Thoracic aorta (tissue), 2 donors: ENCODE measurements at regions not wholly inside any gene's neighbourhood (a gene's known extent, or its start where the extent isn't known, plus 50 kb on each side); places are given as distances from the start of the nearest gene placed in this dataset.

ENCODE experiments used
- ATAC-seq: fragments of 150-250 bp; one replicate; pipeline ENCODE4 v1.8.0; 2017; ENCODE audit warnings: low read depth; ENCODE audit not compliant: insufficient number of reproducible peaks, low FRiP score
- DNase-seq: peaks from one replicate; pipeline ENCODE4 v3.0.0-alpha.2; 2020; ENCODE audit warnings: low spot score
- H3K27ac ChIP-seq, 2 donors: fragments of 200-600 bp; sonication (generic); 1 replicate in 1 of 2; 2 replicates in 1 of 2; pipeline ENCODE4 v1.5.1; 2016; ENCODE audit warnings: mild to moderate bottlenecking in 2 of 2, moderate library complexity in 2 of 2
- H3K27me3 ChIP-seq: fragments of 200-600 bp; sonication (generic); replicated peaks from 2 replicates; pipeline ENCODE4 v1.6.0; 2016; ENCODE audit warnings: mild to moderate bottlenecking; ENCODE audit not compliant: insufficient read depth
- H3K36me3 ChIP-seq: fragments of 200-600 bp; sonication (generic); one replicate; pipeline ENCODE4 v1.5.1; 2016
- H3K4me1 ChIP-seq, 2 donors: fragments of 200-600 bp; sonication (generic); 1 replicate in 1 of 2; 2 replicates in 1 of 2; pipeline versions ENCODE4 v1.5.1 to v1.6.0; 2016; ENCODE audit warnings: low read depth in 2 of 2, mild to moderate bottlenecking in 1 of 2; ENCODE audit not compliant: control insufficient read depth in 1 of 2
- H3K4me3 ChIP-seq: fragments of 200-600 bp; sonication (generic); 2 replicates; pipeline ENCODE4 v1.5.1; 2016; ENCODE audit warnings: mild to moderate bottlenecking
- H3K9me3 ChIP-seq: fragments of 200-600 bp; sonication (generic); 2 replicates; pipeline ENCODE4 v1.5.1; 2016
- TF ChIP-seq, protein P1 (sequence below): fragments of 200-600 bp; sonication (generic); IDR thresholded peaks from one replicate; pipeline ENCODE4 v1.5.1; 2019; ENCODE audit warnings: antibody characterized with exemption

DNA sequence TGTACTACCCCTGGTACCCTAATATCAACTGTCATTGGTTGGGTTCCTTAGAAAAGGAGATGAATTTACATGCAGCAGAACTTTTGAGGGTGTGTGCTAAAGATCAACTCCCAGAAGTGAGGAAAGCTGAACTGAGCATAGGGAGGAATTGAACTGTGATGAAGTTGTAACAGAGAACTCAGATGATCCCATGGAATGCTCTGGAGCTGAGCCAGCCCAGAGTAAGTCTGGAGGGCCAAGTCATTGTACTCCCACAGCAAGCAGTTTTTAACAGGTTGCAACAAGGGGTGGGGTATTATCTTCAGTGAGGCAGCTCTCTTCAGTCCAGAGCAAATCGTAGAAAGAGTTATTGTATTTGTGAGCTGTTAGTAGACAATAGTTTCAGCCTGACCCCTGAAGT, 572.3 kb downstream of the PYDC2 start:
- Histone ChIP-seq H3K27me3 (no peaks in the 10 kb centered on the region), H3K27ac (no peak overlapping the region), H3K9me3 (no peaks in the 10 kb centered on the region), H3K36me3 (no peaks in the 10 kb centered on the region), H3K4me1 (no peaks in the 10 kb centered on the region), H3K4me3 (no peak overlapping the region)
- ATAC-seq = no peak
- TF ChIP-seq, protein P1, sequence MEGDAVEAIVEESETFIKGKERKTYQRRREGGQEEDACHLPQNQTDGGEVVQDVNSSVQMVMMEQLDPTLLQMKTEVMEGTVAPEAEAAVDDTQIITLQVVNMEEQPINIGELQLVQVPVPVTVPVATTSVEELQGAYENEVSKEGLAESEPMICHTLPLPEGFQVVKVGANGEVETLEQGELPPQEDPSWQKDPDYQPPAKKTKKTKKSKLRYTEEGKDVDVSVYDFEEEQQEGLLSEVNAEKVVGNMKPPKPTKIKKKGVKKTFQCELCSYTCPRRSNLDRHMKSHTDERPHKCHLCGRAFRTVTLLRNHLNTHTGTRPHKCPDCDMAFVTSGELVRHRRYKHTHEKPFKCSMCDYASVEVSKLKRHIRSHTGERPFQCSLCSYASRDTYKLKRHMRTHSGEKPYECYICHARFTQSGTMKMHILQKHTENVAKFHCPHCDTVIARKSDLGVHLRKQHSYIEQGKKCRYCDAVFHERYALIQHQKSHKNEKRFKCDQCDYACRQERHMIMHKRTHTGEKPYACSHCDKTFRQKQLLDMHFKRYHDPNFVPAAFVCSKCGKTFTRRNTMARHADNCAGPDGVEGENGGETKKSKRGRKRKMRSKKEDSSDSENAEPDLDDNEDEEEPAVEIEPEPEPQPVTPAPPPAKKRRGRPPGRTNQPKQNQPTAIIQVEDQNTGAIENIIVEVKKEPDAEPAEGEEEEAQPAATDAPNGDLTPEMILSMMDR = no peak
- DNase-seq = no peak

DNA sequence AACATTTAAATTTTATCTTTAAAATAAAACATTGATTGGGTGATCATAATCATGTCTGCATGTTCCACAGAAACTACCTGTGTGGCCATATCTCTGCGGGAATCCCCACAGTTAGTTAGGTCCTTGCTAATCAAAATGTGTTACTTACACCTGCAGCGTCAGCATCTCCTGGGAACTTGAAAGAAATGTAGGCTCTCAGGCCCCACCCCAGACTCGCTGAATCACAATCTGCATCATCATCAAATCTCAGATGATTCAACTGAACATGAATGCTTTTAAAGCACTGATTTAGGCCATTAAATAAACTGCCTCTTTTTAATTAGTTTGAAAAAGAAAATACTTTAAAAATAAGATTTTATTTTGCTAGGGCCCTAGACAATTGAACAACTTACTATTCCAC, 577.8 kb downstream of the PYDC2 start:
- no peaks in the 10 kb centered on the region for H3K27me3 ChIP-seq
- no peaks in the 10 kb centered on the region for H3K9me3 ChIP-seq
- H3K36me3 ChIP-seq = no peaks in the 10 kb centered on the region
- no peaks in the 10 kb centered on the region for H3K4me1 ChIP-seq
- DNase-seq (no peak), ATAC-seq (no peak)
- no peak overlapping the region for H3K4me3 ChIP-seq
- TF ChIP-seq, protein P1 = no peak
- H3K27ac ChIP-seq = no peak overlapping the region

DNA sequence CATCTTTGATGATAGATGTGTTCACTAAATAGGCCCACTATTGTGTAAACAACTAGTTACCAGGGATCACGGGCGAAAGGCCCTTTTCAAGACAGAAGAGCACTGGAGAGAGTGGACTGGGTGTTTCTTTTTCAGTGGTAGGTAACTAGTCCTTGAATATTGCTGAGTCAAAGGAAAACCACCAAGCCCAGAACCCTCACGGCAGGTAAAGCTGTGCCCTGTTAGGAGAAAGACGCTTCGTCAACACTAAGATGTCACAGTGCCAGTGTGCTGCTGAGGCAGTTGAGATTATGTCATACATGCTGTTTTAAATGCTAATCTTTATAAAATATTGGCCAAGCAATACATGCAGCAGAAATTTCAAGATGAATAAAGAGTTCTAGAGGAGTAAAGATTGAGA, 578.6 kb downstream of the PYDC2 start:
- TF ChIP-seq, protein P1 = no peak

DNA sequence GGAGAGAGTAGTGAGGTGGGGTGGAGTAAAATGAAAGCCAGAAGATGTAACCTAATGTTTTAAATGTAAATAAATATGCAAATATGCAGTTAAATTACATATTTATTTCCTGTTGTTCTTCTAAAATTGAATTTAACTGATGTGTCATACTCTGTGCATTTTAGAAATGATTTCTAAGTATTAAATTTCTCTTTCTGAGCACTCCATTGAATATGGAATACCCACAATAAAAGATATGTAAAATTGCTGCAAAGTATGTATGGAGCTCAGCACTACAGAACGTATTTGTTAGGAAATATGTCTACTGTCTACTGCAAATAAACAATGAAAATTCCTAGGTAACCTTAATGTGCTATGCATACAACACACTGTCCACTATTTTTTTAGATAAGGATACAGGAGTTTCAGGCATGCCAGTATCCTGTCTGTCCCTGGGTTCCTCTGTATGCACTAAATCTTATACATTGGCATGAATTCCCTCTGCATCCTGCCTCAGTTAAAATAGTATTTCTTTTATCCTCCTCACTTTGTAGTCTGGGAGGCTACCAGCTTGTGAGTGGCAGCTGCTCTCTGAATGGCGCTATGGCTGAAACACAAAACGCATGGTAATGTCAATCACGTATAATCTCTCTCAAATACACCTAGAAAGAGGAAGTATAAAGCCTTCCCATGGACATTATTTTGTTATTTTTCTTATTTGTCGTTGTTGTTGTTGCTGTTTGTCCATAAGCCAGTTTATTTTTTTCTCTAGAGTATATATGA, 579.5 kb downstream of the PYDC2 start:
- no peak for ATAC-seq
- Histone ChIP-seq H3K36me3 (no peaks in the 10 kb centered on the region), H3K9me3 (no peaks in the 10 kb centered on the region), H3K4me3 (no peak overlapping the region), H3K27ac (no peak overlapping the region), H3K27me3 (no peaks in the 10 kb centered on the region), H3K4me1 (no peaks in the 10 kb centered on the region)
- no peak for DNase-seq
- TF ChIP-seq, protein P1 = no peak

More for the DNA sequence above, 578.6 kb downstream of the PYDC2 start:
- no peaks in the 10 kb centered on the region for H3K27me3 ChIP-seq
- H3K9me3 ChIP-seq = no peaks in the 10 kb centered on the region
- no peaks in the 10 kb centered on the region for H3K4me1 ChIP-seq
- no peak overlapping the region for H3K4me3 ChIP-seq
- H3K27ac ChIP-seq = no peak overlapping the region
- ATAC-seq (no peak), DNase-seq (no peak)
- H3K36me3 ChIP-seq = no peaks in the 10 kb centered on the region

DNA sequence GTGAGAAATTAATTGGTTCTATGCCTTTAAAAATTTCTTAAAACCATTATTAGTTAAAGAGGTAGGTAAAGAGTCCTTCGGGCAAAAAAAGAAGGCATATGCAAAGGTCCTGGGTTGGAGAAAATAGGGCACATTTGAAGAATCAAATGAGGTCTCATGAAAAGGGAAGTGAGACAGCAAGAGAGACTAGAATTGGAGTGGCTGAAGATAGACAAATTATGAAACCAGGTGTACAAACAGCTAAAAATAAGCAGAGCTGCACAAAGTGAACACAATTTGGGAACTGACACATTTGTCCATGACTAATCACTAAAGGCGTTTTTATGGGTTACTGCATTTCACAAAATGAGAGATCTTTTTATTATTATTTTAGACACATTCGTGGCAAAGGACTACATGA, 581.2 kb downstream of the PYDC2 start:
- Histone ChIP-seq H3K4me3 (no peak overlapping the region), H3K4me1 (no peaks in the 10 kb centered on the region), H3K36me3 (no peaks in the 10 kb centered on the region), H3K9me3 (no peaks in the 10 kb centered on the region), H3K27ac (no peak overlapping the region), H3K27me3 (no peaks in the 10 kb centered on the region)
- DNase-seq (no peak), ATAC-seq (no peak)
- TF ChIP-seq, protein P1 = no peak
